GM19328 (cell line): ENCODE measurements at regions not wholly inside any gene's neighbourhood (a gene's known extent, or its start where the extent isn't known, plus 50 kb on each side); places are given as distances from the start of the nearest gene placed in this dataset.

Experiments
- ATAC-seq: cut with Tn5 transposase; IDR thresholded peaks from one replicate; pipeline ENCODE4 v1.9.1; 2021; ENCODE audit warnings: mild to moderate bottlenecking, moderate library complexity; ENCODE audit not compliant: unreplicated experiment

DNA sequence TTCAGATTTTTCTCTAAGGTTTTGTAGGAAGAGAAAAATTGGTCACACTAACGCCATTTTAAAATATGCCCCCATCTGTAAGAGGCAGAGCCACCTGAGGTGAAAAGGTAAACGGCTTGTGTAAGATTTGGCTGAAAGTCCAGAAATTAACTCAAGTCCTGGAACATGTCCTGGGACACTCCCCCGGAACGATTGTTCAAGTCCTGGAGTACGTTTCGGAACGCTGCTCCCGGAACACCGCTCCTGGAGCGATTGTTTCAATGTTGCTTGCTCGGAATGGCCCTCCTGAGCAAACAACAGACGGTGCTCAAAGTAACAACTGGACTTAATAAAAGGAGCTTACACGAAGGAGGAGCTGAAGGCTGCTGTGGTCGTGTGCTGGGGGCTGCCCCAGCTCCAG lies 796.5 kb upstream of the SLIT2 start:
- no peak for ATAC-seq

- no peak for ATAC-seq
Measured at GRCh38 chr4:19438233-19438632, 813.5 kb upstream of the SLIT2 start.

DNA sequence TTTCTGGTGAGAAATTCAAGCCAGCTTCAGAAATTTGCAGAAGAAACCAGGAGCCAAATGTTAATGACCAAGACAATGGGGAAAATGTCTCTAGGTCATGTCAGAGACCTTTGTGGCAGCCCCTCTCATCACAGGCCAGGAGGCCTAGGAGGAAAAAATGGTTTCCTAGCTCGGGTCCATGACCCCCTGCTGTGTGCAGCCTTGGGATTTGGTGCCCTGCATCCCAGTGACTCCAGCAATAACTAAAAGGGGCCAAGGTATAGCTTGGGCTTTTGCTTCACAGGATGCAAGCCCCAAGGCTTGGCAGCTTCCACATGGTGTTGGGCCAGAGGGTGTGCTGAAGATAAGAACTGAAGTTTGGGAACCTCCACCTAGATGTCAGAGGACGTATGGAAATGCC lies 814.7 kb upstream of the SLIT2 start:
- ATAC-seq, result no peak

GRCh38 chr4:19429684-19430083 lies 822.0 kb upstream of the SLIT2 start:
- ATAC-seq, result no peak

DNA sequence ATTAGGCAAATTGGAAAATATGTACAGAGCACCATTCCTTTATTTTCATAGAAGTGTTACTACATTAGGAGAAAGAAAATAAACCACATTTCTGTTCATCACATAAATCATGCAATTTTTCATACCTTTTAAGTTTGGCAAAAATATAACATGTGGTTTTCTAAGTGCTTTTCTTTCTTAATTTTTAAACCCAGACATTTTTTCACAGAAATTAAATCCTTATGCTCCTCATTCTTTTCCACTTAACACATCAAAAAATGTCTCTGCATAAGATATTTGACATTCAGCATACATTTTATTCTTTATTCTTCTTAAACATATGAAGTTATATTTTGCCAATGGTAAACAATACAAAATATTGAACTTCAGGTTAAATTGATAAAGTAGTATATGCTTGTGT lies 826.6 kb upstream of the SLIT2 start:
- no peak for ATAC-seq

GRCh38 chr4:19417256-19417655 lies 834.4 kb upstream of the SLIT2 start:
- ATAC-seq, result no peak

DNA sequence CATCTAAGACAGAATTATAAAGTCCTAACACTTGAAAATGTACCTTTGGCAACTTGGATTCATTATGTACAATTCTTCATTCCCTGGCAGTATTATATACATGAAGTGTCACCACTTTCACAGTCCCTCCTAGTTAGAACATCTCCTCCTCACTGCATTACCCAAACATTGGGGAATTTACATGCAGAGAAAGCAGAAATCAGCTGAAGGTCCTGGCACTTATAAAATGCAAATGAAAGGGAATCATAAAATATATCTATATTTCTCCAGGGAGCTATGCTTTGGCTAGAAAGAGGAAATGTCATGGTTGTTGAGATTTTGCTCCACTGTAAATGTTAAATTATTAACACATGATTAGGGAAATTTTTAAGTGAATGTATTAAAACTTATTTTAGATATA lies 835.6 kb upstream of the SLIT2 start:
- ATAC-seq, result no peak

DNA sequence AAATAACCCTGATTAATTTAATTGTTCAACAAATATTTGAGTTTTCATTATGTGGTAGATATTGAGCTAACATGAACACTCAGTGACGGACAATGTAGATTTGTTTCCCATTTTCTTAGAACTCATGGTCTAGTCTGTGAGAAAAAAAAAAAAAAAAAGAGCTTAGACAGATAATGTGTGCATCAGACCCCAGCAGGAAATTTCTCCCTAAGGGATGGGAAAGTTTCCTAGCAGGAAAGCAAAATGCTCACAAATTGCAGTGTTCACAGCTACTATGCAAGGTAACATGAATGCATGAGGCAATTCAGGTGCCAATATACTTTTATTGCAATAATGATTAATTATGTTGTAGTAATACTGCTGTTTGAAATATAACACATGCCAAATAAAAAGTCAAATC lies 843.2 kb upstream of the SLIT2 start:
- no peak for ATAC-seq

- ATAC-seq, result no peak
Measured at GRCh38 chr4:19406789-19407188, 844.9 kb upstream of the SLIT2 start.

DNA sequence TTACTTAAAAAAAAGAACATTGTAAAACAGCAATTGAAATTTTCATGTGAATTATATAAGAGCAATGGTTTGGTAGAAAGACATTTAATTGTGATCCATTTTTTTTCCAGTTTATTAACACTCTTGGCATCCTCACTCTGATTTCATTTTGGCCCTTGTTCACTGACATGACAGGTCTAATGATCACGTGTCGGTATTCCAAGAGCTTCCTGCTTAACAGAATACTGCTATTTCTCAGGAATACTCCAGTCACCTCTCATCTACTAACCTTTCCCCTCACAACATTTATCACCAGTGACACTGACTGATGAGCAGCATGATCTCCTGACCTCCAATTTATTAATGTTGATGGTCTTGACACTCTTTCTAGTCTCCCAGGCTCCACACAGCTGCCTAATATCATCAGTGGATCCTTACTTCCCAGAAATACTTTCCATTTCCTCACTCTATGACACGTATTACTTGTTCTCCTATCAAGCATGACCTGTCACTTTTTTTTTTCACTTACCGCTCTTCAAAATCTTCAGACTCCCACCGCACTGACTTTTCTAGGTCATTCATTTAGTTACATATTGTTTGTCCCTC lies 847.8 kb upstream of the SLIT2 start:
- ATAC-seq, result no peak

GRCh38 chr4:19402581-19403065 lies 849.1 kb upstream of the SLIT2 start:
- no peak for ATAC-seq

DNA sequence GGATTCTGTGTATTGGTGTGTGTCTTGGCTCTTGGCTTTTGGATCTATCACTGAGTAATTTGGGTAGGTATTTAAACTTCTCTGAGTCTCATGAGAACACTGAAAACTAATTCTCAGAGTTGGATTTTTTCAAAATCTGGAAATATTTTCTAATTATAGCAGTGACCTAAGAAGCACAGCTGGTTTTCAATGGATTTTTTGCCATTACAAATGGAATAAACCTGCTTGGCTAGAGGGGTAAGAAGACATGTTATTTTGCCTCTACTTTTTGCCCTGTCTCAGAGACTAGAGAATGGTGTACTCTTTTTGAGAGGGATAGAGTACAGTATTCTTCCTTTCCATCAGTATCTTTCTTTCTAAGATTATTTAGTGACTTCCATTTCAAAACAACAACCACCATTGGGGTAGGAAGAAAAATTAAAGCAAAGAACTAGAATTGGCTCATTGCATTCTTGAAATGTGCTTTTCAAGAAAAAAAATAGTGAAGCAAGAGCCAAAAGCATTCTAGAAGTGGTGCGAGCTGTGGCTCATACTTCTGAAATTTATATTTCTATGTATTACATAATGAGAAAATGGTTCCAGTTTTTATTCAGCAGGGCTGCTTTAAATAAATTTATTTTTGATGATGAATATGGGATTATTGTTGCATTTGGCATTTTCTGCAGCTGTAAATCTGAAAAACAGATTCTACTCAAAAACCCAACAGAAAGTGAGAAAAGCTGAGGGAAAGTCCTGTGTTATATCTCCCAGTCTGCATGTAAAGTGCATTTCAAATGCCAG lies 850.2 kb upstream of the SLIT2 start:
- no peak for ATAC-seq

- no peak for ATAC-seq
Measured at GRCh38 chr4:19400820-19401219, 850.9 kb upstream of the SLIT2 start.

GRCh38 chr4:19399001-19399400 lies 852.7 kb upstream of the SLIT2 start:
- no peak for ATAC-seq

DNA sequence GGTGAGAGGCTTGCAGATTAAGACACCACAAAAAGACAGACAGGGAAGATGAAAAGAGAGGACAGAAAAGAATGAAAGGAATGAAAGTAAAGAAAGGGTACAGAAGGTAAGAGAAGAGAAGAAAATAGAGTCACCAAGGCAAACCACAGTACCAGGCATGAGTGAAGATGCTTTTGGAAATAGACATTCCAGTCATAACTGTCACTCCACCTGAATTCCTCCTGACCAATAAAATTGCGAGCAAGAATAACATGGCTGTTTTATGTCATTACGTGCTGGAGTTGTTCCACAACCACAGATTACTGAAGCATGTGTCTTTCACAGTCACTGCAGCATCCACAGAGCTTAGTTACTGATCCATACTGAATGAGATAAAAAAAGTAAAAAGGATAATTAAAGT lies 864.9 kb upstream of the SLIT2 start:
- no peak for ATAC-seq

DNA sequence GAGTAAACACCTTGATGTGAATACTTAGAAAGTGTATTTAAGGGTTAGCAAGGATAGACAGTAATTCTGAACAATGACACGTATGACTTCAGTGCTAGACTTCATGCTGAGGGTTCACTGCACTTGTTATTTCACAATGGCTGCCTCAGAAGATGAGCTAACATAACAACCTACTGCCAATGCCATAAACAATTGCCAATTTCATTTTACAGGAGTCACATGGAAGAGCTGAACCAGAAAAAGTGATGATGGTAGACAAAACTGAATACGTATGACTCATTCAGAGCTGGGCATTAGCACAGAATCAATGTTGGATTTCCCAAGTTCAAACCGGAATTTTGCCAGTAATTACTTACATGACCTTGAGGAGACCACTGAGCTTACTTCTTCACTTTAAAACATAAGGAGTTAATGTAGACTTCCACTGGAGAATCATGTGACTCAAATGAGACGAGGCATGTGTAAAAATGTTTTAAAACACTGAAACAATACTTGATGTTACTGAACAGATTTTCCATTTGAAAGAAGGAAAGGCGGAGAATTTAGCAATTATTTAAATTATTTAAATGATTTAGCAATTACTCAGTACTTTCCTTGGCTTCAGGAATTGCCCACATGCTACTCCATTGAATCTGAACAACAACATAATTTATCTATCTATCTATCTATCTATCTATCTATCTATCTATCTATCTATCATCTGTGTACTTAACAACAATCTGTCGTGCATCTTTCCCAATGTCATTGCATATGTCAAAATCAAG lies 868.5 kb upstream of the SLIT2 start:
- no peak for ATAC-seq

DNA sequence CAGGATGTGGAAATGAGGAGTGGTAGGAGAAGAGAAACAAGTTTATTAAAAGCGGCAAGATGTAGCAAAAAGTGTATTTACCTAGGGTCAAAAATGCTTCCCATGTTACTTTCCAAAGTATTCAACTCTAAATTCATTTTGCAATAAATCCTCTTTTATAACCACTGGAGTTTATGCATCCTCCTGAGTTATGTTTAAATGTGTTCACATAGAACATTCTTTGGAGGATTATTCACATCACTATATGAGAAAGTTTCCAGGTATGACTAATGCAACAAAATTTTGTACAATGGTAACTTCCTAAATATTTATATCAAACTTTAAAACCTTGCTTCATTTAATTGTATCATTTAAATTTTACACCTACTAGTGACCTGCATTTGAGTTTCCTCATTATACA lies 870.6 kb upstream of the SLIT2 start:
- ATAC-seq, result no peak

- ATAC-seq, result no peak
Measured at GRCh38 chr4:19380600-19380999, 871.1 kb upstream of the SLIT2 start.

- ATAC-seq, result no peak
Measured at GRCh38 chr4:19379191-19379708, 872.5 kb upstream of the SLIT2 start.

DNA sequence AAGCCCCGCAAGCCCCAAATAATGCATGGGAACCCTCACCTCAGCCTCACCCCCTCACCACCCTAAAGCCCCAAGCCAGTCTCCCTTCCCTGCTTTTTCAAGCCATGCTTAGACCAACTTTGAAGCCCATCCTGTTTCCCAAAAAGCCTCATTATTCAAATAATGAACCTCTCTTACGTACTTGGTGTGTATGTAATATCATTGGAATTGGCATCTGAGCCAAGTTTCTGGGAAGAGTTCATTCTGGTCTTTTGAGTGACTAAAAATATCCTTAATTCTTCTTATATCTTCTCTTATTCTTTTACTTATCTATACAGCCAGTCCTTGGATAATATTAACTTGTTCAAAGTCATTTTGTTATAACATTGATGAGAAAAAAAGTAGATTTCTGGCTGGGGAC lies 875.8 kb upstream of the SLIT2 start:
- no peak for ATAC-seq

DNA sequence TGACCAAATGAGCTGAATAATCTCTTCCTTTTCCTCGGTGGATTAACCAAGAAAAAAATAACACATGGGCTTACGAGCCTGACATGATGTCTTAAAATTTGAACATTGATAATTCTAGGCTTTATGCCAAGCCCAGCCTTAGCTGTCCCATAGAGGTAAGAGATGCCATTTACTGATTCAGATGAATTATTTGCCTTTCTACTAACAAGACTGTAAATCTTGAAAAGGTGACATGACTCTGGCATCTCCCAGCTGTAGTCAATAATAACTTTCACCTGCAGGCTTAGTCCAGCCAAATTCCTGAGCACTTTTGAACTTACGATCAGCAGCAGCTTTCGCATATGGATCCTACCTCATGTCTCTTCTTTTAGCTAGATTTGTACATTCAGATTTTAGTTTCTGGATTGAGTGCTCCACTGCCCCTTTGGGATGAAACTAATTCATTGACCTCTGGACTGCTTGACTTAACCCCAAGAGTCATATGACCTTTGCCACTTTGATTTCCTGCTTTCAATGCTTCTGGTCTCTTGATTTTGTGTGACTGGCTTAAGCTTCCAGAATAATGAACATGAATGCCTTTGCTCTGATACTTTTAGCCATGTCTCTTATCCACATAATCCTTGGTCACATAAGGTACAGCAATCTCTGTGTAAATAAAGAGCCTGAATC lies 876.4 kb upstream of the SLIT2 start:
- no peak for ATAC-seq
